HepG2 (cell line): ENCODE measurements at regions not wholly inside any gene's neighbourhood (a gene's known extent, or its start where the extent isn't known, plus 50 kb on each side); places are given as distances from the start of the nearest gene placed in this dataset.

Source experiments
- ATAC-seq: fragments of 200-7000 bp; cut with Tn5 transposase; 3 replicates; pipeline ENCODE4 v1.9.1; 2020; ENCODE audit warnings: mild to moderate bottlenecking, moderate library complexity
- BruUV-seq: library from RNA; stranded (reverse); fragments of 400-500 nt; replicated peaks from 2 replicates; lab custom pipeline; 2021; lab: Mats Ljungman, UMichigan
- CTCF ChIA-PET: fragments of 300-600 bp; formaldehyde crosslinking; extraction: SDS; loops from one replicate; lab custom pipeline; 2021; ENCODE audit warnings: low total read pairs, inconsistent platforms, low intra/inter-chr PET ratio; lab: Yijun Ruan, JAX
- POLR2A ChIA-PET: fragments of 350-600 bp; sonication (Branson Sonifier 250); formaldehyde crosslinking; loops from one replicate; lab custom pipeline; 2020; ENCODE audit warnings: antibody characterized with exemption, inconsistent platforms; lab: Yijun Ruan, JAX
- DNase-seq: peaks from one replicate; pipeline ENCODE4 v3.0.0-alpha.2; 2015; ENCODE audit warnings: low spot score
- FAIRE-seq: peaks from 3 replicates; lab custom pipeline; 2011; peaks lifted over from hg19 to GRCh38; lab: Jason Lieb, UNC
- H2AFZ ChIP-seq: one replicate; pipeline ENCODE4 v1.6.1; 2011; ENCODE audit warnings: low read length, inconsistent platforms
- H3K27ac ChIP-seq: fragments of 300-600 bp; 3 replicates; pipeline ENCODE4 v1.8.0; 2011; ENCODE audit warnings: mixed run types, mild to moderate bottlenecking, mixed read lengths, low read length, inconsistent platforms; ENCODE audit not compliant: insufficient read depth; ENCODE audit errors: extremely low read length
- H3K27me3 ChIP-seq, 2 experiments: fragments of 200-600 bp in 1 of 2; 2 replicates in 1 of 2; 3 replicates in 1 of 2; pipeline versions ENCODE4 v1.6.0 to v1.8.0; 2011; ENCODE audit warnings: low read length in 2 of 2, mild to moderate bottlenecking in 2 of 2, moderate library complexity in 2 of 2, inconsistent platforms in 1 of 2; ENCODE audit not compliant: insufficient read depth in 2 of 2, control insufficient read depth in 1 of 2
- H3K36me3 ChIP-seq, 2 experiments: fragments of 200-600 bp in 1 of 2; replicated peaks in 1 of 2; 2 replicates in 1 of 2; 3 replicates in 1 of 2; pipeline versions ENCODE4 v1.5.1 to v1.8.0; 2011; ENCODE audit warnings: low read length in 2 of 2, inconsistent platforms in 1 of 2; ENCODE audit not compliant: insufficient read depth in 2 of 2, control insufficient read depth in 1 of 2
- H3K4me1 ChIP-seq: 2 replicates; pipeline ENCODE4 v1.5.1; 2012; ENCODE audit warnings: low read length, inconsistent platforms; ENCODE audit not compliant: insufficient read depth
- H3K4me2 ChIP-seq: 2 replicates; pipeline ENCODE4 v1.6.0; 2011; ENCODE audit warnings: low read depth, low read length, inconsistent platforms
- H3K4me3 ChIP-seq, 3 experiments: fragments of 200-600 bp in 1 of 3; sonication (generic), shearing (Covaris generic) in 1 of 3; replicated peaks in 1 of 3; 2 replicates each; pipeline ENCODE4 v1.5.1; 2011 to 2016; ENCODE audit warnings: low read length in 3 of 3, inconsistent platforms in 2 of 3, low read depth in 2 of 3, mild to moderate bottlenecking in 2 of 3, control low read depth in 1 of 3, mixed read lengths in 1 of 3; ENCODE audit not compliant: insufficient read depth in 1 of 3
- H3K79me2 ChIP-seq: one replicate; pipeline ENCODE4 v1.6.1; 2011; ENCODE audit warnings: low read length, inconsistent platforms; ENCODE audit not compliant: insufficient read depth
- H3K9ac ChIP-seq: 2 replicates; pipeline ENCODE4 v1.6.0; 2011; ENCODE audit warnings: mild to moderate bottlenecking, low read depth, low read length, inconsistent platforms; ENCODE audit not compliant: insufficient read depth
- H3K9me3 ChIP-seq: 2 replicates; pipeline ENCODE4 v1.5.1; 2012; ENCODE audit warnings: mild to moderate bottlenecking, low read length
- H4K20me1 ChIP-seq: 2 replicates; pipeline ENCODE4 v1.6.0; 2011; ENCODE audit warnings: inconsistent platforms, mild to moderate bottlenecking, low read length, moderate library complexity; ENCODE audit not compliant: insufficient read depth
- DDIT3 ChIP-seq: sonication (generic); formaldehyde crosslinking; IDR thresholded peaks from 2 replicates; pipeline ENCODE4 v1.4.0; 2020; ENCODE audit warnings: mild to moderate bottlenecking, missing genetic modification reagents
- KLF6 ChIP-seq: IDR thresholded peaks from 2 replicates; pipeline ENCODE4 v1.8.0; 2016; ENCODE audit warnings: missing biosample characterization, missing genetic modification reagents
- MIXL1 ChIP-seq: IDR thresholded peaks from 2 replicates; pipeline ENCODE4 v1.6.1; 2016
- NFATC3 ChIP-seq: sonication (generic); formaldehyde crosslinking; IDR thresholded peaks from 2 replicates; pipeline ENCODE4 v1.5.1; 2020; ENCODE audit warnings: mild to moderate bottlenecking, missing genetic modification reagents
- PATZ1 ChIP-seq: sonication (generic); formaldehyde crosslinking; IDR thresholded peaks from 2 replicates; pipeline ENCODE4 v1.4.0; 2020; ENCODE audit warnings: missing genetic modification reagents
- ZBTB10 ChIP-seq: sonication (generic); formaldehyde crosslinking; IDR thresholded peaks from 2 replicates; pipeline ENCODE4 v1.4.0; 2020; ENCODE audit warnings: missing genetic modification reagents, borderline replicate concordance
- ZFY ChIP-seq: sonication (generic); formaldehyde crosslinking; IDR thresholded peaks from 2 replicates; pipeline ENCODE4 v1.4.0; 2020; ENCODE audit warnings: missing genetic modification reagents
- ZNF609 ChIP-seq: sonication (generic); formaldehyde crosslinking; IDR thresholded peaks from 2 replicates; pipeline ENCODE4 v1.4.0; 2020; ENCODE audit warnings: mild to moderate bottlenecking, missing genetic modification reagents, borderline replicate concordance
- WGBS: methylation state at CpG from one replicate; pipeline ENCODE4 v1.1.6; 2017; ENCODE audit warnings: low lambda C conversion rate; 5-methylcytosine and 5-hydroxymethylcytosine counted together
- in situ Hi-C: cut with HindIII; loops from 2 replicates; pipeline ENCODE4 v1.10.0; 2017; ENCODE audit warnings: low pct_unique_long_range_greater_than_20kb; ENCODE audit not compliant: extremely low pct_ligation_motif_present
- intact Hi-C: fragments of 100-400 bp; cut with micrococcal nuclease; formaldehyde crosslinking; loops from one replicate; pipeline ENCODE4 v1.10.0; 2022; ENCODE audit not compliant: unreplicated experiment

- TF ChIP-seq NFATC3 (CRISPR knock-in tag) = no peak
- 0 out of 2 replicates have a peak, but pooled peaks have one; percentile 15 for TF ChIP-seq PATZ1 (CRISPR knock-in tag)
- peak; percentile 33; the same call in 1 of the 2 replicates for TF ChIP-seq ZFY (CRISPR knock-in tag)
- TF ChIP-seq DDIT3 (CRISPR knock-in tag) = no peak
Measured at GRCh38 chr9:89730715-89731114, 125.9 kb downstream of the GADD45G start (continued).

- FAIRE-seq (no peak), DNase-seq (no peak), ATAC-seq (no peak)
- no peak overlapping the region for H3K9ac ChIP-seq
- ChIA-PET POLR2A (no interaction called here), CTCF (no interaction called here)
- no peaks in the 10 kb centered on the region for H3K27me3 ChIP-seq
- WGBS = 57% methylated on average over 9 of the region's 9 CpGs
- H2AFZ ChIP-seq = no peak overlapping the region
- H4K20me1 ChIP-seq = no peaks in the 10 kb centered on the region
- no peak overlapping the region for H3K4me3 ChIP-seq
- no peak overlapping the region for H3K27ac ChIP-seq
- no peaks in the 10 kb centered on the region for H3K79me2 ChIP-seq
- intact Hi-C loops = loop anchor here (10.0 kb wide), 1 partner anchor 373 kb away; no protein-coding TSS in a partner anchor
- H3K36me3 ChIP-seq = no peaks in the 10 kb centered on the region
- H3K4me1 ChIP-seq = peaks cover 26% of the 10 kb centered on the region
- no peak overlapping the region for H3K4me2 ChIP-seq
- BruUV-seq = no TSS peak
- in situ Hi-C loops = loop anchor here (10.0 kb wide), 1 partner anchor 127 kb away; the partner anchor contains the start of gene GADD45G
- no peaks in the 10 kb centered on the region for H3K9me3 ChIP-seq
- TF ChIP-seq ZNF609 (CRISPR knock-in tag) (no peak), ZBTB10 (CRISPR knock-in tag) (no peak), KLF6 (CRISPR knock-in tag) (no peak), MIXL1 (CRISPR knock-in tag) (no peak)
Measured at GRCh38 chr9:89731262-89732182, 126.7 kb downstream of the GADD45G start.
